ENCODE measurements at regions not wholly inside any gene's neighbourhood (a gene's known extent, or its start where the extent isn't known, plus 50 kb on each side); places are given as distances from the start of the nearest gene placed in this dataset.
"Not testable (repeated sequence)": the region's sequence is repeated elsewhere in the genome, so short reads cannot be mapped to it uniquely, and the experiment has no call there.

DNA sequence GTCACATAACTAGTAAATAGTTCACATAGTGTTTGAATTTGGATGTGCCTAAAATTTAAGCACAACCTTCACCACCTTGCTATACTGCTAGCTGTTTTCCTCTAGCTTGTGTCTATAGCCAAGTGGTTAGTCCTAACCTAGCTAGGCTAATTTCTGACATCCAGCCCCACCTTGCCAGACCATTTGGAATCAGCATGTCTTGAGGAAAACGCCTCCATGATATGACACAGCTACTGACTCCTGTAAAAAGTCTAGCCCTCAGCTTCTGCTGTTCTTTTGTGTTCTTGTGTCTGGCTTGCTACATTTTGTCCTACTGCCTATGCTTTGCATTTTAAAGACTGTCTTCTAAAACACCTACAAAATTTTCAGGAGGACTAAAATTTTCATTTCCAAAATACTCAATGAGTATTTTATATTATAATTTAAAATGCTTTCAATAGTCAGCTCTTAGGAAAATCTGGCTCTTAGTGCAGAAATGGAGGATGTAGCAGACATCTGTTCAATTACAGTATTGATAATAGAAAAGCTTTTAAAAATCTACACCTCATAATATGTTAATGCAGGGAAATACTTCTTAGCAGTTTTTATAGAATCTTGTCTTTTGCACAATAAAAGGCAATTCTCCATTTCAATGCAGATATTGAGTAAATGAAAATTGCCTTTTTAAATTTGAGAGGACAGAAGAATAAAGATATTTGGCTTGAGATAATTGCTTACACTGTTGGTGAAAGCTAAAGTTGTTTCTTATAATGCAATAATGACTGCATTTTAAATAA lies 160.8 kb upstream of the APP start:
- no peak for DNase-seq (ENCODE audit: low read depth)

DNA sequence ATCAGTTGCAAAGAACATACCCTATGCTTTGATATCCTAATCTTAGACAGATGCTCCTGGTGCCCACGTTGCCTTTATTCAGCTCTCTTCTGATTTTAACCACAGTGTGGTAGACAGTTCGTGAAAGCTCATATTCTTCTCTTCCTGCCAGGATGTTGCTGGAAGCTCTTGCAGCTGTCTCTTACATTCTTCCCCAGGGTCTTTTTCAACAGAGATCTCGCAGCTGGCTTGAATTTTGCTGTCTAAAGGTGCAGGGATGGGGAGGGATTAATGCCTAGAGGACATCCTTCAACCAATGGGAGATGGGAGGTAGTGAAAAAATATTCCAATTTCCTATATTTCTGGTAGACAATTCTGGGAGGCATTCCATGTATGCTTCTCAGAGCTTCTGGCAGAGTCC lies 150.0 kb upstream of the APP start:
- DNase-seq (ENCODE audit: low read depth), result no peak

DNA sequence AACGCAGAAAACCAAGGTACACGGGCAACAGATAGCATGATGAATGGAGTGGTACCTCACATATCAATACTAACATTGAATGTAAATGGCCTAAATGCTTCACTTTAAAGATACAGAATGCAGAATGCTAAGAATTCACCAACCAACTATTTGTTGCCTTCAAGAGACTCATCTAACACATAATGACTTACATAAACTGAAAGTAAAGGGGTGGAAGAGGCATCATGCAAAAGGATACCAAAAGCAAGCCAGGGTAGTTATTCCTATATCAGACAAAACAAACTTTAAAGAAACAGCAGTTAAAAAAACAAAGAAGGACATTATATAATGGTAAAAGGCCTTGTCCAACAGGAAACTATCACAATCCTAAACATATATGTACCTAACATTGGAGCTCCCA lies 137.1 kb upstream of the APP start:
- DNase-seq (ENCODE audit: low read depth), result no peak

DNA sequence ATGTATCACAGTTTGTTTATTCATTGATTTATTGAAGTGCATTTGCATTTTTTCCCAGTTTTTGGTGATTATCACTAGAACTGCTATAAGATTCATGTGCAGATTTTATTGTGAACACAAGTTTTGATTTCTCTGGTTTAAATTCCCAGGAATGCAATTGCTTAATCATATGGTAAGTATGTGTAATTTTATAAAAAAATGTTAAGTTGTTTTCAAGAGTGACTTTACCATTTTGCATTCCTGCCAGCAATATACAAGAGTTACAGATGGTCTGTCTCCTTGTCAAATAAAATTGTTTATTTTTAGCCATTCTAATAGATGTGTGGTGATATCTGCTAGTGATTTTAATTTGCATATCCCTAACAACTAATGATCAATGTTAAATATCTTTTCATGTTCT lies 127.3 kb upstream of the APP start:
- DNase-seq (ENCODE audit: low read depth), result no peak

DNA sequence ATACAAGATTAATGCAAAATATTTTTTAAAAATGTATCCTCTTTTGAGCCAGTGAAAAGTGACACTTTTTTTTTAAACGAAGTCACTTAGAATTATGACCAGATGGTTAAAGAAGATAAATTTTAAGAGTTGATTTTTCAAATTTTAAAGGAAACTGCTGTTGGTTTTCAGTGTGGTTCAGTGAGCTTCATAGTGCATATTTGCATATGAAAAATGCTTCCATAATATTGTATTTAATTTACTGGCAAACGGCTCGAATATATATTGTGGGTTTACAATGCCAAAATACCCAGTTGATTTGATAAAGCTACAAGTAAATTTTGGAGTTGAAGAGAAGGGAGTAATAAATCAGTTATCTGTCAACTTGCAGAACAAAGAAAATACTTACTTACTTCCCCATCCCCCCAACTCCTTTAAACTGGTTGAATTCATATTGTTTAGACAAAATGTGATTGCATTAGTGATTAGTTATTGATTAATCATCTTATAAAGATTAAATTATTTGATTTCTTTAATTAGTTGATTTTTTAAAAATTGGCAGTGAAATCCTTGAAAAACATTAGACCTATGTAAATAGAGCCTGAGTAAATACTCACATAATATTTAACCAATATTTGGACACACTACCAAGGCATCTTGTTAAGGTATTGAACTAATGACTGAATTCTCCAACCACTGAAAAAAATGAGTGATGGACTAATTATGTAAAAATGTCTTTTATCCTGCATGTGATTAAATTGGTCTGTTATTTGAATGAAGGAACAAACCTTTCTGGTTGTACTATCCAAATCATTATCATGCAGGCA lies 122.8 kb upstream of the APP start:
- no peak for DNase-seq (ENCODE audit: low read depth)

- DNase-seq (ENCODE audit: low read depth), result no peak
Measured at GRCh38 chr21:26288026-26288425, 117.5 kb upstream of the APP start.

DNA sequence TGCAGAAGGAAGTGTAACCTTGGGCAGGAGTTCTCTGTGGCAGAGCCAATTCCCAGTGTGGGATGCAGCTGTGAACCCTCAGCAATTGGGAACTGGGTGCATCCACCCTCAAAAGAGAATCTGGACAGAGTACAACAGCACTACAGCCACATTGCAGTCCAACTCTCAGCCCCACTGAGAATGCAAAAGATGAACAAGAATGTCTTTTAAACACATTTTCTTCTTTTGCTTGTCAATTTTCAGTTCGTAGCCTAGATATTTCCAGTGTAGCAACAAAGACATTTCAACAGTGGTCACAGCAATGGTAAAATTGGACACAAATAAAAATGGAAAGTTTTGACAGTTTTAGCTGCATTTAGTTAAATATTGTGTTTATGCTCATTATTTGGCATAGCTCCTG lies 114.0 kb upstream of the APP start:
- no peak for DNase-seq (ENCODE audit: low read depth)

GRCh38 chr21:26282058-26282457 lies 111.5 kb upstream of the APP start:
- DNase-seq (ENCODE audit: low read depth), result no peak

GRCh38 chr21:26281506-26281905 lies 110.9 kb upstream of the APP start:
- DNase-seq (ENCODE audit: low read depth), result no peak

DNA sequence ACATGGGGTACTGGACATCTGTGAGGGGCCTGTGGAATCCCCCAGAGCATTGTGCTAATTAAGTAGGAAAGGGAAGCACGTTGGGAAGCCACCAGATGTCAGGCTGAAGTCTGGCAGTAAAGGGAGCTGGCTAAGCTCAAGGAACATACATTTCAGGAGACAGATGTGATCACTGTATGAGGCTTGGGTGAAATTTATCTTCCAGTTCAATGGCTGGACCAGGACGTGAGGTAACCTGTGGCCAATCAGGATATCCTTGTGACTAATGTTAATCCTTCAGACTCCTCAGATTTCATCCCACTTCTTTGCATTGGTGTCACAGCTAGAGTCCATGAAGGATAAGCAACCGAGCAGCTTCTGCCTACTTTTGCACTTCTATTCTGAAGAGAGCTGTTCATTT lies 110.2 kb upstream of the APP start:
- no peak for DNase-seq (ENCODE audit: low read depth)

GRCh38 chr21:26280148-26280547 lies 109.6 kb upstream of the APP start:
- no peak for DNase-seq (ENCODE audit: low read depth)

- no peak for DNase-seq (ENCODE audit: low read depth)
Measured at GRCh38 chr21:26275801-26276200, 105.2 kb upstream of the APP start.

DNA sequence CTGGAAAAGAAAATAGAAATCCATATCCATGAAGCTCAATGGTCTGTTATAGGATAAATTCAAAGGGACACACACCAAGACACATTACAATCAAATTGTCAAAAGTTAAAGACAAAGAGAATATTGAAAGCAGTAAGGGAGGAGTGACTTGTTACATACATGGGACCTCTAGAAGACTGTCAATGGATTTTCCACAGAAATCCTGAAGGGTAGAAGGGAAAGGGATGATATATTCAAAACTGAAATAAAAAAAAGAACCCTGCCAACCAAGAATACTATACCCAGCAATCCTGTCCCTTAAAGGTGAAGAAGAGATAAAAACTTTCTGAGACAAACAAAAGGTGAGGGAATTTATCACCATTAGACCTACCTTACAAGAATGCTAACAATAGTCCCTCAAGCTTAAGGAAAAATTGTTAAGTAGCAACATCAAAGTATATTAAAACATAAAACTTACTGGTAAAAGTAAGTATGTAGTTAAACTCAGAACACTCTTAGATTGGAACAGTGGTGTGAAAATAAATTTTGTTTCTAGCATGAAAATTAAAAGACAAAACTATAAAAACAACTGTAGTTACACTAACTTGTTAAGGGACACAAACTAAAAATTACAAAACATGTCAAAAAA lies 103.2 kb upstream of the APP start:
- no peak for DNase-seq (ENCODE audit: low read depth)

DNA sequence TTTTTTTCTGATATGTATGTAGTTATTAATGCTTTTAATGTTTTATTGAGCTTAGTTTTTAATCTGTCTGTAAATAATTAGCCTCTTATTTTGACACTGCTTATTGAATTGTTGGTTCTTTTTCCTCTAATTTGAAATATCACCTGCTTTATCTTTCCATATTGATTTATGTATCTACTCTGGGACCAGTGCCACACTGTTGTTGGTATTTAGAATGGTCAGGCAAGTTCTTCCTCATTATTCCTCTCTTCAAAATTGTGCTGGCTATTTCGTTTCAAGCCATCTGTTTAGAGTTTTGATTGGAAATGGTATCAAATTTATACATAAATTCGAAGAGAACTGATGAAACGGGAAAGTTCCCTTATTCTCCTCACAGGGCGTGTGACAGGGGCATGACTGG lies 96.8 kb upstream of the APP start:
- DNase-seq (ENCODE audit: low read depth), result no peak

GRCh38 chr21:26246073-26246472 lies 75.5 kb upstream of the APP start:
- DNase-seq (ENCODE audit: low read depth), result no peak

GRCh38 chr21:26245428-26245827 lies 74.9 kb upstream of the APP start:
- DNase-seq (ENCODE audit: low read depth), result no peak

- DNase-seq (ENCODE audit: low read depth), result no peak
Measured at GRCh38 chr21:26238646-26239045, 68.1 kb upstream of the APP start.

DNA sequence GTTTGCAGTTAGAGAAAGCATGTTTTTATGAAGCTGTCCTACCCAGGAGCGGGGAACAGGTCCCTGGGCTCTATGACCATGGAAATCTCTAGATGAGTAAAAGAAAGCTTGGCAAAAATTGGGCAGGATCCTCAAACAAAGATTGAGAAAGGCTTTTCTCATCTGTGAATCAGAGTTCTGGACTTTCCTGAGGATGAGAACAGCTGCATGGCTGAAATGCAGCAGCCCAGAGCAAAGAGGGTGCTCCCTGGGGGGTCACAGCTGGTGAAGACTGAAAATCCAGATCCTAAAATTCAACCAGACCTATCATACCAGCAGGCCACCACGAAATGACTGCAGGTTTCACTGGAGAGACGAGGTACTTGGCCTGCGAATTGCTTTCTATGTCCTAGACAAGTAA lies 65.7 kb upstream of the APP start:
- no peak for DNase-seq (ENCODE audit: low read depth)

DNA sequence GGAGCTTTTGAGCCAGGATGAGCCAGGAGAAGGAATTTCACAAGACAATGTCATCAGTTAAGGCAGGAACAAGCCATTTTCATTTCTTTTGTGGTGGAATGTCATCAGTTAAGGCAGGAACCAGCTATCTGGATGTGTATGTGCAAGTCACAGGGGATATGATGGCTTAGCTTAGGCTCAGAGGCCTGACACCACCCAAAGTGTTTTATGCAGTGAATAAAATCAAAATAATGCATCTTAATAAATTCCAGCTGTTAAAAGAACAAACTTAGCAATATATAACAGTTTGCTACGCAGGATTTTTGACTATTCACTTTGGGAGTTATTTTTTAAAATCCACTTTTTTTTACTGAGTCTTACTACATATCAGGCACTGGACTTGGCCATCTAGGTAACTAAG lies 62.7 kb upstream of the APP start:
- DNase-seq (ENCODE audit: low read depth), result not testable (repeated sequence)

GRCh38 chr21:26232491-26232890 lies 61.9 kb upstream of the APP start:
- not testable (repeated sequence) for DNase-seq (ENCODE audit: low read depth)

- no peak for DNase-seq (ENCODE audit: low read depth)
Measured at GRCh38 chr21:26227130-26227529, 56.6 kb upstream of the APP start.

GRCh38 chr21:26226724-26227123 lies 56.2 kb upstream of the APP start:
- DNase-seq (ENCODE audit: low read depth), result no peak

DNA sequence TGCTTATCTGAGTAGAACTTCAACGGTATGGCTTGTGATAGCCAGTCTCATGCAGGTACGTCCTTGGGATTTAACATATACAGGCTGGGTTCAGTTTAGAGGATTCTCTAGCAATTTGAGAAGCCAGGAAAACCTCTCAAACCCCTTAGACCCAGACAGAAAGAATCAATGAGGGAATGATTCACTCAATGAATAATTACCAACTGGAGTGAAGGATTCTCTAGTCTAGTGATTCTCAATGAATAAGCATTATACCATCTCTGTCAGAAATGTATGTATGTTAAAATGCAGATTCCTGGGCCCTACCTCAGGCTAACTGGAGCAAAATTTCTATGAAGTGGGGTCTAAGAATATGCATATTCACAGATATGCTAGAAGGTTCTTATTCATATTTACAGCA lies 54.5 kb upstream of the APP start:
- no peak for DNase-seq (ENCODE audit: low read depth)

Measured in fibroblast of the conjunctiva (primary cell).